CD4-positive, alpha-beta memory T cell (primary cell): ENCODE measurements at regions not wholly inside any gene's neighbourhood (a gene's known extent, or its start where the extent isn't known, plus 50 kb on each side); places are given as distances from the start of the nearest gene placed in this dataset.

ENCODE experiments used
- CTCF ChIA-PET: fragments of 350-600 bp; sonication (Branson Sonifier 250); formaldehyde crosslinking; loops from one replicate; lab custom pipeline; 2021; ENCODE audit warnings: inconsistent platforms; ENCODE audit not compliant: partially characterized antibody; lab: Charles Lee
- POLR2A ChIA-PET: fragments of 350-600 bp; sonication (Branson Sonifier 250); formaldehyde crosslinking; loops from one replicate; lab custom pipeline; 2021; ENCODE audit not compliant: partially characterized antibody; lab: Charles Lee
- DNase-seq, 5 donors: peaks; one replicate each; pipeline versions ENCODE4 v3.0.0 to v3.0.0-alpha.2; 2020 to 2022; ENCODE audit warnings: mixed read lengths in 1 of 5
- H3K27ac ChIP-seq: one replicate; pipeline ENCODE4 v1.7.0; 2013; ENCODE audit warnings: low read depth, low read length
- H3K27me3 ChIP-seq: 2 replicates; pipeline ENCODE4 v1.7.0; 2013; ENCODE audit warnings: mild to moderate bottlenecking, low read length, moderate library complexity; ENCODE audit not compliant: insufficient read depth
- H3K36me3 ChIP-seq: 2 replicates; pipeline ENCODE4 v1.7.0; 2013; ENCODE audit warnings: mild to moderate bottlenecking, low read length, moderate library complexity; ENCODE audit not compliant: insufficient read depth
- H3K4me1 ChIP-seq: 2 replicates; pipeline ENCODE4 v1.7.0; 2013; ENCODE audit warnings: mild to moderate bottlenecking, low read length, moderate library complexity; ENCODE audit not compliant: insufficient read depth
- H3K4me3 ChIP-seq, 2 donors: one replicate each; pipeline ENCODE4 v1.7.0; 2013; ENCODE audit warnings: low read length in 2 of 2, mild to moderate bottlenecking in 1 of 2
- H3K9me3 ChIP-seq, 2 donors: one replicate each; pipeline ENCODE4 v1.7.0; 2013; ENCODE audit warnings: low read length in 2 of 2, control low read depth in 1 of 2; ENCODE audit not compliant: control insufficient read depth in 1 of 2
- H3K27ac Mint-ChIP-seq, 7 donors: one replicate each; pipeline ENCODE4 v1.8.0; 2020 to 2021; ENCODE audit warnings: mixed read lengths in 7 of 7, mild to moderate bottlenecking in 6 of 7, inconsistent platforms in 3 of 7, moderate library complexity in 3 of 7
- H3K27me3 Mint-ChIP-seq, 2 donors: one replicate each; pipeline ENCODE4 v1.8.0; 2020 to 2021; ENCODE audit warnings: mixed read lengths in 2 of 2
- H3K36me3 Mint-ChIP-seq, 2 donors: one replicate each; pipeline ENCODE4 v1.8.0; 2020 to 2021; ENCODE audit warnings: mixed read lengths in 2 of 2, inconsistent platforms in 1 of 2, mild to moderate bottlenecking in 1 of 2
- H3K4me1 Mint-ChIP-seq, 4 donors: one replicate each; pipeline ENCODE4 v1.8.0; 2020 to 2021; ENCODE audit warnings: mixed read lengths in 4 of 4, mild to moderate bottlenecking in 1 of 4
- H3K4me3 Mint-ChIP-seq, 8 donors: one replicate each; pipeline ENCODE4 v1.8.0; 2020 to 2021; ENCODE audit warnings: mixed read lengths in 8 of 8, mild to moderate bottlenecking in 7 of 8, moderate library complexity in 6 of 8, inconsistent platforms in 3 of 8
- H3K9me3 Mint-ChIP-seq, 8 donors: one replicate each; pipeline ENCODE4 v1.8.0; 2020 to 2021; ENCODE audit warnings: mixed read lengths in 8 of 8, mild to moderate bottlenecking in 5 of 8, inconsistent platforms in 3 of 8, moderate library complexity in 1 of 8
- intact Hi-C: fragments of 100-400 bp; cut with micrococcal nuclease; formaldehyde crosslinking; loops from one replicate; pipeline ENCODE4 v1.15.1; 2023

DNA sequence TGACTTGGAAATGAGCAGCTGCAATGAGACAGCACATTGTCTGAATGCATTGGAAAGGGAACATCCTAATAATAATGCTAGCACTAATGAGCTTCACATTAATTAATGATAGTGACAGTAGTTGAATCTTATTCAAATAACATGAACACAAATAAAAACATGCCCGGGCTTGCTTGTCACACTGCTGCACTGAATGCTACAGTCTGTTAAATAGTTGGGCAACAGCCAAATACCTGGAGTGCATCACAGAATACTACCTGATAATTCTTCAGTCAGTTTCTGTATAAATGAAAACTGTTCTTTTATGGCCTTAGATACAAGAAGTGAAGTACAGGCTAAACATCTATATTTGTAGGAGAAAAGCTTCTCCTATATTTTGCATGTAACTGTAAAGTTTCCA, 458.7 kb downstream of the RNF144B start:
- CTCF ChIA-PET, result no interaction called here
- Mint-ChIP-seq H3K27ac (no peak overlapping the region), H3K4me1 (no peaks in the 10 kb centered on the region), H3K9me3 (peaks cover 0 to 11% (median under 1%) of the 10 kb centered on the region in 8 donors), H3K27me3 (no peaks in the 10 kb centered on the region), H3K4me3 (no peak overlapping the region), H3K36me3 (no peaks in the 10 kb centered on the region)
- Histone ChIP-seq H3K27me3 (no peaks in the 10 kb centered on the region), H3K4me3 (no peak overlapping the region), H3K36me3 (no peaks in the 10 kb centered on the region), H3K27ac (no peak overlapping the region), H3K4me1 (no peaks in the 10 kb centered on the region), H3K9me3 (no peaks in the 10 kb centered on the region)
- intact Hi-C loops, result no loop called here
- POLR2A ChIA-PET, result no interaction called here
- no peak for DNase-seq

DNA sequence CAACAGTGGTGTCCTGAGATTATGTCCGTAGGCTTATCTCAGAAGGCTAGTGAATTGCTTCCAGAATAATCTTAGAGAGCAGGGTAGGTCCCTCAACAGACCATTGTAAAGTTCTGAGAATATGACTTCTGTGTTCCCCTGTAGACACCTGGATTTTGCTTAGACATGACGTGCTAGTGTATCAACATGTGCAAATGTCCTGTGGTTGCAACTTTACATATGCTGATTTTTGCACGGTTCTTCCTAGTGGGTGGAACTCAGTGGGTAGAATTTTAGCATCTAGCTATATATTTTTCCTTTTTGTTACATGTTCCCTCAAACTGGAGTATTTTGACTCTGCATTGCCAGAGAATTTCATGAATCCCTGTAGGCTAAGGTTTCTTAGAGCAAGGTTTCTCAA, 459.2 kb downstream of the RNF144B start:
- ChIA-PET POLR2A (no interaction called here), CTCF (no interaction called here)
- Histone ChIP-seq H3K4me1 (no peaks in the 10 kb centered on the region), H3K4me3 (no peak overlapping the region), H3K27me3 (no peaks in the 10 kb centered on the region), H3K9me3 (no peaks in the 10 kb centered on the region), H3K27ac (no peak overlapping the region), H3K36me3 (no peaks in the 10 kb centered on the region)
- Mint-ChIP-seq H3K4me3 (no peak overlapping the region), H3K36me3 (no peaks in the 10 kb centered on the region), H3K9me3 (peaks cover 0 to 11% (median under 1%) of the 10 kb centered on the region in 8 donors), H3K4me1 (no peaks in the 10 kb centered on the region), H3K27ac (no peak overlapping the region), H3K27me3 (no peaks in the 10 kb centered on the region)
- intact Hi-C loops, result no loop called here
- DNase-seq, result no peak

GRCh38 chr6:18861204-18861603, 474.1 kb downstream of the RNF144B start:
- no peaks in the 10 kb centered on the region for H3K4me1 ChIP-seq
- H3K27me3 Mint-ChIP-seq, result no peaks in the 10 kb centered on the region
- H3K9me3 Mint-ChIP-seq, result peaks cover 6 to 31% (median 18%) of the 10 kb centered on the region in 8 donors
- no peak for DNase-seq
- H3K4me3 Mint-ChIP-seq, result no peak overlapping the region
- H3K4me3 ChIP-seq, result no peak overlapping the region
- no peaks in the 10 kb centered on the region for H3K9me3 ChIP-seq
- ChIA-PET CTCF (no interaction called here), POLR2A (no interaction called here)
- H3K36me3 Mint-ChIP-seq, result no peaks in the 10 kb centered on the region
- no peak overlapping the region for H3K27ac Mint-ChIP-seq
- H3K27me3 ChIP-seq, result no peaks in the 10 kb centered on the region
- H3K27ac ChIP-seq, result no peak overlapping the region
- intact Hi-C loops, result no loop called here
- no peaks in the 10 kb centered on the region for H3K36me3 ChIP-seq
- H3K4me1 Mint-ChIP-seq, result no peaks in the 10 kb centered on the region

GRCh38 chr6:18883268-18883667, 496.1 kb downstream of the RNF144B start:
- H3K4me3 Mint-ChIP-seq, result no peak overlapping the region
- H3K9me3 Mint-ChIP-seq, result peaks cover 0 to 9% (median 5%) of the 10 kb centered on the region in 8 donors
- ChIA-PET POLR2A (no interaction called here), CTCF (no interaction called here)
- no peak for DNase-seq
- no peaks in the 10 kb centered on the region for H3K4me1 Mint-ChIP-seq
- H3K36me3 Mint-ChIP-seq, result no peaks in the 10 kb centered on the region
- H3K27ac Mint-ChIP-seq, result no peak overlapping the region
- H3K27me3 Mint-ChIP-seq, result no peaks in the 10 kb centered on the region
- Histone ChIP-seq H3K27ac (no peak overlapping the region), H3K27me3 (no peaks in the 10 kb centered on the region), H3K4me3 (no peak overlapping the region), H3K4me1 (no peaks in the 10 kb centered on the region), H3K9me3 (no peaks in the 10 kb centered on the region), H3K36me3 (no peaks in the 10 kb centered on the region)
- intact Hi-C loops, result no loop called here

DNA sequence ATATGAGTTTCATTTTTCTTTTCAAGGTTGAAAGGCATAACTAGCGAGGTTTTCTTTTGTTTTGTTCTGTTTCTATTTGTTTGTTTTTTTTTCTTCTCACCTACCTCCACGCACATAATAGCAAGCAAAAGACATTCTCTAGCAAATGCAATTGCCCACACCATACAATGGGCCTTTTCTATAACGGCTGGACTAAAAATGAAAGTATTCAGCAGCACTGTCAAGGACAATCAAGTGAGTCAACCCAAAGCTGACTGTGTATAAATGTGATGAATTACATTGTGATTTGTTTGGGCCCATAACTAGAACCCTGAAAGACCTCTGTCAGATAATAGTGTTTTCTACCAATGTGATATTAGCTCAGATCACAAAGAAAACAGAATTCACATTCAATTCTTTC, 496.7 kb downstream of the RNF144B start:
- Histone ChIP-seq H3K9me3 (no peaks in the 10 kb centered on the region), H3K4me3 (no peak overlapping the region), H3K4me1 (no peaks in the 10 kb centered on the region), H3K27me3 (no peaks in the 10 kb centered on the region), H3K36me3 (no peaks in the 10 kb centered on the region), H3K27ac (no peak overlapping the region)
- H3K27ac Mint-ChIP-seq, result no peak overlapping the region
- CTCF ChIA-PET, result no interaction called here
- no peaks in the 10 kb centered on the region for H3K36me3 Mint-ChIP-seq
- POLR2A ChIA-PET, result no interaction called here
- intact Hi-C loops, result no loop called here
- H3K9me3 Mint-ChIP-seq, result peaks cover 0 to 9% (median 5%) of the 10 kb centered on the region in 8 donors
- no peaks in the 10 kb centered on the region for H3K4me1 Mint-ChIP-seq
- no peak overlapping the region for H3K4me3 Mint-ChIP-seq
- no peak for DNase-seq
- no peaks in the 10 kb centered on the region for H3K27me3 Mint-ChIP-seq

- CTCF ChIA-PET, result no interaction called here
- Histone ChIP-seq H3K27ac (no peak overlapping the region), H3K4me1 (no peaks in the 10 kb centered on the region), H3K9me3 (no peaks in the 10 kb centered on the region), H3K4me3 (no peak overlapping the region), H3K27me3 (no peaks in the 10 kb centered on the region), H3K36me3 (no peaks in the 10 kb centered on the region)
- no peaks in the 10 kb centered on the region for H3K36me3 Mint-ChIP-seq
- no peak overlapping the region for H3K27ac Mint-ChIP-seq
- H3K9me3 Mint-ChIP-seq, result peaks cover 0 to 11% (median 3%) of the 10 kb centered on the region in 8 donors
- no peak for DNase-seq
- intact Hi-C loops, result no loop called here
- H3K4me1 Mint-ChIP-seq, result no peaks in the 10 kb centered on the region
- POLR2A ChIA-PET, result no interaction called here
- H3K27me3 Mint-ChIP-seq, result no peaks in the 10 kb centered on the region
- no peak overlapping the region for H3K4me3 Mint-ChIP-seq
These were observed 506.6 kb downstream of the RNF144B start for GRCh38 chr6:18893540-18894269.

- H3K4me3 Mint-ChIP-seq, result no peak overlapping the region
These were observed 510.2 kb downstream of the RNF144B start for GRCh38 chr6:18897350-18897749.

More at GRCh38 chr6:18897350-18897749, 510.2 kb downstream of the RNF144B start:
- H3K27me3 Mint-ChIP-seq, result no peaks in the 10 kb centered on the region
- Histone ChIP-seq H3K27ac (no peak overlapping the region), H3K4me1 (no peaks in the 10 kb centered on the region), H3K9me3 (no peaks in the 10 kb centered on the region), H3K27me3 (no peaks in the 10 kb centered on the region), H3K4me3 (no peak overlapping the region), H3K36me3 (no peaks in the 10 kb centered on the region)
- no peak for DNase-seq
- H3K27ac Mint-ChIP-seq, result no peak overlapping the region
- intact Hi-C loops, result no loop called here
- peaks cover 0 to 7% (median 4%) of the 10 kb centered on the region in 8 donors for H3K9me3 Mint-ChIP-seq
- POLR2A ChIA-PET, result no interaction called here
- no peaks in the 10 kb centered on the region for H3K36me3 Mint-ChIP-seq
- no peaks in the 10 kb centered on the region for H3K4me1 Mint-ChIP-seq
- CTCF ChIA-PET, result interaction anchor here (1.1 kb wide), 1 partner anchor 152 kb away, joined by 3 read pairs; no protein-coding TSS in a partner anchor
